DOHH2 (cell line): ENCODE measurements at regions not wholly inside any gene's neighbourhood (a gene's known extent, or its start where the extent isn't known, plus 50 kb on each side); places are given as distances from the start of the nearest gene placed in this dataset.

Experiments
- EZH2phosphoT487 ChIP-seq: fragments of 200-600 bp; sonication (generic); IDR thresholded peaks from 2 replicates; pipeline ENCODE4 v1.6.1; 2017; ENCODE audit warnings: borderline replicate concordance, mild to moderate bottlenecking, antibody characterized with exemption, low read length, moderate library complexity, mixed read lengths
- TF ChIP-seq, protein P1 (sequence below): fragments of 200-600 bp; sonication (generic); IDR thresholded peaks from one replicate; pipeline ENCODE4 v1.5.1; 2014; ENCODE audit warnings: antibody characterized with exemption, mild to moderate bottlenecking, low read depth, low read length; ENCODE audit not compliant: poor library complexity, severe bottlenecking

- TF ChIP-seq, protein P1, sequence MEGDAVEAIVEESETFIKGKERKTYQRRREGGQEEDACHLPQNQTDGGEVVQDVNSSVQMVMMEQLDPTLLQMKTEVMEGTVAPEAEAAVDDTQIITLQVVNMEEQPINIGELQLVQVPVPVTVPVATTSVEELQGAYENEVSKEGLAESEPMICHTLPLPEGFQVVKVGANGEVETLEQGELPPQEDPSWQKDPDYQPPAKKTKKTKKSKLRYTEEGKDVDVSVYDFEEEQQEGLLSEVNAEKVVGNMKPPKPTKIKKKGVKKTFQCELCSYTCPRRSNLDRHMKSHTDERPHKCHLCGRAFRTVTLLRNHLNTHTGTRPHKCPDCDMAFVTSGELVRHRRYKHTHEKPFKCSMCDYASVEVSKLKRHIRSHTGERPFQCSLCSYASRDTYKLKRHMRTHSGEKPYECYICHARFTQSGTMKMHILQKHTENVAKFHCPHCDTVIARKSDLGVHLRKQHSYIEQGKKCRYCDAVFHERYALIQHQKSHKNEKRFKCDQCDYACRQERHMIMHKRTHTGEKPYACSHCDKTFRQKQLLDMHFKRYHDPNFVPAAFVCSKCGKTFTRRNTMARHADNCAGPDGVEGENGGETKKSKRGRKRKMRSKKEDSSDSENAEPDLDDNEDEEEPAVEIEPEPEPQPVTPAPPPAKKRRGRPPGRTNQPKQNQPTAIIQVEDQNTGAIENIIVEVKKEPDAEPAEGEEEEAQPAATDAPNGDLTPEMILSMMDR = no peak
- TF ChIP-seq EZH2phosphoT487 = no peak
Measured at GRCh38 chr16:76818606-76819181, 372.3 kb upstream of the MON1B start.
